IgD-negative memory B cell (primary cell): ENCODE measurements at regions not wholly inside any gene's neighbourhood (a gene's known extent, or its start where the extent isn't known, plus 50 kb on each side); places are given as distances from the start of the nearest gene placed in this dataset.
A peak's percentile ranks its signal among the peaks of the same experiment; 100 is the strongest.

Experiments
- H3K27ac Mint-ChIP-seq, 3 donors: one replicate each; pipeline ENCODE4 v1.8.0; 2020 to 2022; ENCODE audit warnings: mild to moderate bottlenecking in 3 of 3, mixed read lengths in 3 of 3, moderate library complexity in 1 of 3
- H3K27me3 Mint-ChIP-seq: one replicate; pipeline ENCODE4 v1.8.0; 2021; ENCODE audit warnings: mixed read lengths
- H3K36me3 Mint-ChIP-seq: one replicate; pipeline ENCODE4 v1.8.0; 2020; ENCODE audit warnings: mild to moderate bottlenecking, mixed read lengths
- H3K4me1 Mint-ChIP-seq, 3 donors: one replicate each; pipeline ENCODE4 v1.8.0; 2020 to 2022; ENCODE audit warnings: mixed read lengths in 3 of 3, mild to moderate bottlenecking in 1 of 3
- H3K4me3 Mint-ChIP-seq, 4 donors: one replicate each; pipeline ENCODE4 v1.8.0; 2020 to 2022; ENCODE audit warnings: mild to moderate bottlenecking in 4 of 4, mixed read lengths in 4 of 4, moderate library complexity in 3 of 4
- H3K9me3 Mint-ChIP-seq, 3 donors: one replicate each; pipeline ENCODE4 v1.8.0; 2020 to 2021; ENCODE audit warnings: mixed read lengths in 3 of 3, mild to moderate bottlenecking in 1 of 3

- no peak overlapping the region for H3K4me3 Mint-ChIP-seq
- H3K9me3 Mint-ChIP-seq, result peaks cover 4 to 9% (median 8%) of the 10 kb centered on the region in 3 donors
- no peaks in the 10 kb centered on the region for H3K4me1 Mint-ChIP-seq
- no peak overlapping the region for H3K27ac Mint-ChIP-seq
- H3K36me3 Mint-ChIP-seq, result peaks cover 2% of the 10 kb centered on the region
- peaks cover 7% of the 10 kb centered on the region for H3K27me3 Mint-ChIP-seq
Measured at GRCh38 chr1:162918151-162918754, 57.3 kb upstream of the CCDC190 start.

GRCh38 chr1:162916821-162917613 lies 56.0 kb upstream of the CCDC190 start:
- H3K4me3 Mint-ChIP-seq, result no peak overlapping the region
- peak overlapping the region in 1 of 3 donors; percentile 92 for H3K27ac Mint-ChIP-seq
- peaks cover 2% of the 10 kb centered on the region for H3K36me3 Mint-ChIP-seq
- peaks cover 4% of the 10 kb centered on the region for H3K27me3 Mint-ChIP-seq
- H3K4me1 Mint-ChIP-seq, result no peaks in the 10 kb centered on the region
- peaks cover 4 to 15% (median 8%) of the 10 kb centered on the region in 3 donors for H3K9me3 Mint-ChIP-seq

GRCh38 chr1:162916407-162916806 lies 55.4 kb upstream of the CCDC190 start:
- Mint-ChIP-seq H3K4me1 (no peaks in the 10 kb centered on the region), H3K27ac (no peak overlapping the region), H3K36me3 (peaks cover 2% of the 10 kb centered on the region), H3K9me3 (peaks cover 4 to 16% (median 8%) of the 10 kb centered on the region in 3 donors), H3K4me3 (no peak overlapping the region), H3K27me3 (peaks cover 4% of the 10 kb centered on the region)

GRCh38 chr1:162914601-162915000 lies 53.6 kb upstream of the CCDC190 start:
- Mint-ChIP-seq H3K36me3 (no peaks in the 10 kb centered on the region), H3K27ac (no peak overlapping the region), H3K4me3 (no peak overlapping the region), H3K4me1 (no peaks in the 10 kb centered on the region), H3K27me3 (peaks cover 4% of the 10 kb centered on the region), H3K9me3 (peaks cover 4 to 16% (median 10%) of the 10 kb centered on the region in 3 donors)

- Mint-ChIP-seq H3K4me3 (no peak overlapping the region), H3K27me3 (peaks cover 6% of the 10 kb centered on the region), H3K36me3 (no peaks in the 10 kb centered on the region), H3K4me1 (no peaks in the 10 kb centered on the region), H3K9me3 (peaks cover 4 to 16% (median 10%) of the 10 kb centered on the region in 3 donors), H3K27ac (no peak overlapping the region)
Measured at GRCh38 chr1:162913345-162913744, 52.4 kb upstream of the CCDC190 start.

GRCh38 chr1:162912061-162912667 lies 51.2 kb upstream of the CCDC190 start:
- Mint-ChIP-seq H3K4me3 (no peak overlapping the region), H3K4me1 (no peaks in the 10 kb centered on the region), H3K9me3 (peaks cover 4 to 16% (median 10%) of the 10 kb centered on the region in 3 donors), H3K27me3 (peaks cover 6% of the 10 kb centered on the region), H3K27ac (no peak overlapping the region), H3K36me3 (no peaks in the 10 kb centered on the region)
